ENCODE measurements at regions not wholly inside any gene's neighbourhood (a gene's known extent, or its start where the extent isn't known, plus 50 kb on each side); places are given as distances from the start of the nearest gene placed in this dataset.

- 0 out of 2 replicates have a peak, but pooled peaks have one; percentile 30 for TF ChIP-seq ARID5B (CRISPR knock-in tag; IDR thresholded peaks at IDR 0.05)
These were observed 85.2 kb upstream of the NDUFV2 start (continued) for GRCh38 chr18:9017167-9017904.

DNA sequence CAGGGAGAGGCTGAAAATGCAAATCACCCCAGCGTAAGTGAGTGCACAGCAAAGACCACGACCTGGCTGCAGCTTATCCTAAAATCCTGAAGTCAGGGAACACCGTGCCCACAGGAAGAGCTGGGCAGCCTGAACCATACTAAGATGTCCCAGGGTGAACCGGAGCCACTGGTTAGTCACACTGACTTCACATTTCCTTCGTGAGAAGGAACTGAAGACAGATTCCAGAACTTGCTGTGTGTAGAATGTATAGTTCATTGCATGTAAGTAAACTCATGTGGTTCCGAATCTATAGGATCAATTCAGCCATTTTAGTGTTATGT lies 84.6 kb upstream of the NDUFV2 start:
- ChIA-PET POLR2A (no interaction called here), CTCF (ENCODE audit: low intra/inter-chr PET ratio, low total read pairs) (no interaction called here)
- peaks cover 27% of the 10 kb centered on the region for H3K4me1 ChIP-seq (ENCODE audit: insufficient read depth, low read length)
- TF ChIP-seq NONO (IDR thresholded peaks at IDR 0.05) (no peak), NONO (CRISPR knock-in tag; conservative IDR thresholded peaks at IDR 0.05) (0 out of 2 replicates have a peak, but pooled peaks have one; percentile 6), MIER2 (CRISPR knock-in tag; IDR thresholded peaks at IDR 0.05) (no peak)
- H3K9ac ChIP-seq (ENCODE audit: insufficient read depth, low read depth, low read length) = no peak overlapping the region
- H3K4me2 ChIP-seq (ENCODE audit: low read depth, low read length) = peak overlapping the region; percentile 68; the same call in 1 of the 2 replicates
- H3K36me3 ChIP-seq (replicated peaks in 1 of 2; ENCODE audit: control insufficient read depth in 1 of 2, insufficient read depth in 2 of 2, low read length in 2 of 2) = no peaks in the 10 kb centered on the region
- intact Hi-C loops (cut with micrococcal nuclease; ENCODE audit: unreplicated experiment) = no loop called here
- H4K20me1 ChIP-seq (ENCODE audit: insufficient read depth, low read length) = no peaks in the 10 kb centered on the region
- H3K79me2 ChIP-seq (ENCODE audit: insufficient read depth, low read length) = no peaks in the 10 kb centered on the region
- WGBS (ENCODE audit: low lambda C conversion rate) = 54% methylated on average over 5 of the region's 6 CpGs
- no peaks in the 10 kb centered on the region for H3K9me3 ChIP-seq (ENCODE audit: low read length)
- no peak overlapping the region for H3K27ac ChIP-seq (ENCODE audit: extremely low read length, insufficient read depth, low read length)
- BruUV-seq (replicated peaks) = no TSS peak
- DNase-seq (ENCODE audit: low spot score) (no peak), FAIRE-seq (no peak), ATAC-seq (no peak)
- in situ Hi-C loops (cut with HindIII; ENCODE audit: extremely low pct_ligation_motif_present, low pct_unique_long_range_greater_than_20kb) = no loop called here
- H2AFZ ChIP-seq (ENCODE audit: low read length) = no peak overlapping the region
- peaks cover 0 to 3% of the 10 kb centered on the region in 2 experiments; a peak in 1 of 5 replicates for H3K27me3 ChIP-seq (ENCODE audit: control insufficient read depth in 1 of 2, insufficient read depth in 2 of 2, low read length in 2 of 2)
- 0 out of 6 replicates have a peak overlapping the region, but pooled peaks of 1 of the 3 experiments have one; percentile 63 for H3K4me3 ChIP-seq (replicated peaks in 1 of 3; ENCODE audit: insufficient read depth in 1 of 3, low read depth in 2 of 3, low read length in 3 of 3)
